ENCODE measurements at regions not wholly inside any gene's neighbourhood (a gene's known extent, or its start where the extent isn't known, plus 50 kb on each side); places are given as distances from the start of the nearest gene placed in this dataset.

GRCh38 chr14:100010679-100011078 lies 54.5 kb upstream of the EVL start:
- TF ChIP-seq POLR2A (IDR thresholded peaks at IDR 0.05), result no peak
- TF ChIP-seq CTCF (IDR thresholded peaks at IDR 0.05), result no peak
